Activated CD8-positive, alpha-beta T cell treated with anti-CD3 and anti-CD28 coated beads for 36 hours (primary cell): ENCODE measurements at regions not wholly inside any gene's neighbourhood (a gene's known extent, or its start where the extent isn't known, plus 50 kb on each side); places are given as distances from the start of the nearest gene placed in this dataset.

Source experiments
- ATAC-seq: fragments of 200-7000 bp; cut with Tn5 transposase; one replicate; pipeline ENCODE4 v1.10.0; 2021; ENCODE audit warnings: mild to moderate bottlenecking, moderate library complexity
- CTCF ChIA-PET: fragments of 350-600 bp; sonication (Branson Sonifier 250); formaldehyde crosslinking; loops from one replicate; lab custom pipeline; 2021; ENCODE audit warnings: antibody characterized with exemption; lab: Charles Lee
- POLR2A ChIA-PET: fragments of 350-600 bp; sonication (Branson Sonifier 250); formaldehyde crosslinking; loops from one replicate; lab custom pipeline; 2021; ENCODE audit warnings: antibody characterized with exemption; lab: Charles Lee
- DNase-seq: peaks from one replicate; pipeline ENCODE4 v3.0.0-alpha.2; 2020
- H3K27ac Mint-ChIP-seq: one replicate; pipeline ENCODE4 v1.8.0; 2021; ENCODE audit warnings: mild to moderate bottlenecking, mixed read lengths
- H3K27me3 Mint-ChIP-seq: one replicate; pipeline ENCODE4 v1.8.0; 2021; ENCODE audit warnings: mixed read lengths
- H3K36me3 Mint-ChIP-seq: one replicate; pipeline ENCODE4 v1.8.0; 2021; ENCODE audit warnings: low read depth, mixed read lengths
- H3K4me1 Mint-ChIP-seq: one replicate; pipeline ENCODE4 v1.8.0; 2021; ENCODE audit warnings: low read depth, mixed read lengths
- H3K4me3 Mint-ChIP-seq: one replicate; pipeline ENCODE4 v1.8.0; 2021; ENCODE audit warnings: mild to moderate bottlenecking, moderate library complexity, mixed read lengths
- H3K9me3 Mint-ChIP-seq: one replicate; pipeline ENCODE4 v1.8.0; 2021; ENCODE audit warnings: mixed read lengths
- intact Hi-C: fragments of 100-400 bp; cut with micrococcal nuclease; formaldehyde crosslinking; loops from one replicate; pipeline ENCODE4 v1.10.0; 2022
- TF ChIP-seq, protein P1 (sequence below): fragments of 200-600 bp; IDR thresholded peaks from one replicate; pipeline ENCODE4 v1.8.0; 2022; ENCODE audit warnings: antibody characterized with exemption, mild to moderate bottlenecking

DNA sequence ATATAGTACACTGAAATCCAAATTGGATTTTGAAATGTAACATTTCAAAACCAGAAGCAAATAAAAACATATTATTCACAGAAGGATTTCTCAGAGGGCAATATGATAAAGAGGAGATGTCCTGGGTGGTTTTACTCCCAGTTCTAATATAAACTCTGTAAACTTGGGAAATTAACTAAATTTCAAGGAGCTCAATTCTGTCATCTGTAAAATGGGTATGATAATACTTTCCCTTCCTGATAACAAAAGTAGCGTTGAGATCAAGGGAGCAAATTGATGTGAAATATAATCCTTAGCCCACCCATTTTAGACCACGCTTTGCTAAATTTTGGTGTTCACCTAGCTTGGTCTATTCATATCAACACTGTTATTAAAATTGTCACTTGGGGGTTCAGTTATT, 192.5 kb upstream of the BTG1 start:
- intact Hi-C loops, result no loop called here

DNA sequence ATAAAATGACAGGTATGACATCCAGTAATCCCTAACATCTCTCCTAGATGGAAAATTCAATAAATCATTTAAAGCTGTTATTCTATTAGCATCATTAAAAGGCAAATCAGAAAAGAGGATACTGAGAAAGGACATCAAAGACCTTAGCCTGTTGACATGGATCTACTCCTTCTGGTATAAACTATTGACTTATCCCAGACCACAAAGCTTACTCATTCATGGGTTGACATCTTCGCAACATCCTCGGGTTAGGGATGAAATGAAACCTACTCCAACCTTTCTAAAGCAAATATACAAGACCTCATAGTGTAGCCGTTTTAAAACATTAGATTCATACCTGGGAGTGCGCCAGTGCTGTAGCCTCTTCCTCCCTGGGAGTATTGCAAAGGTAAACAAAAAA, 191.5 kb upstream of the BTG1 start:
- TF ChIP-seq, protein P1, sequence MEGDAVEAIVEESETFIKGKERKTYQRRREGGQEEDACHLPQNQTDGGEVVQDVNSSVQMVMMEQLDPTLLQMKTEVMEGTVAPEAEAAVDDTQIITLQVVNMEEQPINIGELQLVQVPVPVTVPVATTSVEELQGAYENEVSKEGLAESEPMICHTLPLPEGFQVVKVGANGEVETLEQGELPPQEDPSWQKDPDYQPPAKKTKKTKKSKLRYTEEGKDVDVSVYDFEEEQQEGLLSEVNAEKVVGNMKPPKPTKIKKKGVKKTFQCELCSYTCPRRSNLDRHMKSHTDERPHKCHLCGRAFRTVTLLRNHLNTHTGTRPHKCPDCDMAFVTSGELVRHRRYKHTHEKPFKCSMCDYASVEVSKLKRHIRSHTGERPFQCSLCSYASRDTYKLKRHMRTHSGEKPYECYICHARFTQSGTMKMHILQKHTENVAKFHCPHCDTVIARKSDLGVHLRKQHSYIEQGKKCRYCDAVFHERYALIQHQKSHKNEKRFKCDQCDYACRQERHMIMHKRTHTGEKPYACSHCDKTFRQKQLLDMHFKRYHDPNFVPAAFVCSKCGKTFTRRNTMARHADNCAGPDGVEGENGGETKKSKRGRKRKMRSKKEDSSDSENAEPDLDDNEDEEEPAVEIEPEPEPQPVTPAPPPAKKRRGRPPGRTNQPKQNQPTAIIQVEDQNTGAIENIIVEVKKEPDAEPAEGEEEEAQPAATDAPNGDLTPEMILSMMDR, result no peak
- no peak for DNase-seq
- ChIA-PET POLR2A (interaction anchor here (1.0 kb wide), 1 partner anchor 62 kb away, joined by 3 read pairs; no protein-coding TSS in a partner anchor), CTCF (interaction anchor here (1.2 to 2.1 kb wide), 2 partner anchors 10 to 11 kb away, joined by 3 to 4 read pairs; no protein-coding TSS in a partner anchor)
- Mint-ChIP-seq H3K4me3 (no peak overlapping the region), H3K27me3 (no peaks in the 10 kb centered on the region), H3K36me3 (no peaks in the 10 kb centered on the region), H3K4me1 (peaks cover 33% of the 10 kb centered on the region), H3K9me3 (peaks cover 6% of the 10 kb centered on the region), H3K27ac (no peak overlapping the region)
- intact Hi-C loops, result no loop called here
- no peak for ATAC-seq

More for the DNA sequence above, 192.5 kb upstream of the BTG1 start:
- POLR2A ChIA-PET, result no interaction called here
- H3K27me3 Mint-ChIP-seq, result no peaks in the 10 kb centered on the region
- peaks cover 6% of the 10 kb centered on the region for H3K9me3 Mint-ChIP-seq
- TF ChIP-seq, protein P1, result no peak
- H3K4me1 Mint-ChIP-seq, result peaks cover 24% of the 10 kb centered on the region
- no peaks in the 10 kb centered on the region for H3K36me3 Mint-ChIP-seq
- ATAC-seq (no peak), DNase-seq (no peak)
- CTCF ChIA-PET, result interaction anchor here (2.1 kb wide), 1 partner anchor 12 kb away, joined by 4 read pairs; no protein-coding TSS in a partner anchor
- H3K4me3 Mint-ChIP-seq, result no peak overlapping the region
- no peak overlapping the region for H3K27ac Mint-ChIP-seq

DNA sequence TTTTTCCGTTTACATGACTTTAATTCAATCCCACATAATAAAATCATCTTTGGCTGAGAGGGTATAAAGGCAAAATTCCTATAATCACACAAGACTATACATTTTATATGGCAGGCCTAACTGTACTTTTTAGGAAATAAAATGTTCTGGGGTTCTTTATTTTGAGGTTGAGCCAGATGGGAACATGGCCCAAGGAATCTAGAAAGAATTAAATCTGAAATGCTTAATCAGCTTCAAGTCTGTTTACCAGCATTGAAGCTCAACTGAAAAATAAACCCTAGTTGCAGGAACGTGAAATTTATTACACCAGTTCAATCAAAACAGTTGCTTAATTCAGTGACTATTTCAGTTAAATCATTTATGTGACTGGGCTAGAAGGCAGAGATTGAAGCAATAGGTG, 191.0 kb upstream of the BTG1 start:
- H3K27me3 Mint-ChIP-seq, result no peaks in the 10 kb centered on the region
- H3K4me1 Mint-ChIP-seq, result peaks cover 36% of the 10 kb centered on the region
- no peaks in the 10 kb centered on the region for H3K36me3 Mint-ChIP-seq
- DNase-seq (no peak), ATAC-seq (no peak)
- ChIA-PET POLR2A (interaction anchor here (0.6 to 1.0 kb wide), 2 partner anchors 62 to 1332 kb away, joined by 3 read pairs; no protein-coding TSS in a partner anchor), CTCF (interaction anchor here (1.2 to 2.1 kb wide), 2 partner anchors 10 to 11 kb away, joined by 3 to 4 read pairs; no protein-coding TSS in a partner anchor)
- H3K4me3 Mint-ChIP-seq, result no peak overlapping the region
- TF ChIP-seq, protein P1, result no peak
- intact Hi-C loops, result no loop called here
- no peak overlapping the region for H3K27ac Mint-ChIP-seq
- peaks cover 6% of the 10 kb centered on the region for H3K9me3 Mint-ChIP-seq

DNA sequence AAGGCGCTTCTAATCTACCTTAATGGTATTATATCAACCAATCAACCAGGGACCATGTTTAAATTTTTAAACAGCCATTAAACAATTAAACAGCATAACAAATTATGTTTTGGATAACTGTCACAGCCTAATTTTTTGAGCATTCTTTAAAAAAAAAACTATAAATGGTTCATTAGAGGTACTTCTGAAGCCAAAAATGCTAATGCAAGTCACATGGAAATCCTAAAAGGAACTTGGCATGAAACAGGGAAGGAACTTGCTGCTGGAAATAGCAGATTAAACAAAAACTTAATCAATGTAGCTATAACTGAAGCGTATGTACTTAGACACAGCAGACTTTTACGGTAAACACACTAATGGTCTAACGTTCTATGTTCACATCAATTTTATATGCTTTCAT, 190.2 kb upstream of the BTG1 start:
- no peak for ATAC-seq
- Mint-ChIP-seq H3K27me3 (no peaks in the 10 kb centered on the region), H3K36me3 (no peaks in the 10 kb centered on the region), H3K4me3 (no peak overlapping the region), H3K9me3 (peaks cover 6% of the 10 kb centered on the region), H3K27ac (no peak overlapping the region), H3K4me1 (peaks cover 30% of the 10 kb centered on the region)
- POLR2A ChIA-PET, result no interaction called here
- CTCF ChIA-PET, result no interaction called here
- intact Hi-C loops, result no loop called here
- TF ChIP-seq, protein P1, result no peak
- DNase-seq, result no peak

DNA sequence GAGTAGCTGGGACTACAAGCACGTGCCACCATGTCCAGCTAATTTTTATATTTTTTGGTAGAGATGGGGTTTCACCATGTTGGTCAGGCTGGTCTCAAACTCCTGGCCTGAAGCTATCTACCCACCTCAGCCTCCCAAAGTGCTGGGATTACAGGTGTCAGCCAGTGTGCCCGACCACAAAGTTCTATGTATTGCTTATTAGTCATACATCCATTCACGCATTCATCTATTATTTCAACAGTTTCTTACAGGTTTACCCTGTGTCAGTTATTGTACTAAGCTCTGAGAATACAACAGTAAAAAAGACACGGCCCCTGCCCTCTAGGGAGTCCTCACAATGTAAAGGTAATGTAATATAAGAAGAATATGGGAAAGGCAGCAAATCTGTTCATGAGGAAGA, 188.9 kb upstream of the BTG1 start:
- intact Hi-C loops, result no loop called here
- H3K4me1 Mint-ChIP-seq, result peaks cover 25% of the 10 kb centered on the region
- H3K9me3 Mint-ChIP-seq, result peaks cover 3% of the 10 kb centered on the region
- TF ChIP-seq, protein P1, result no peak
- H3K27me3 Mint-ChIP-seq, result no peaks in the 10 kb centered on the region
- ChIA-PET POLR2A (interaction anchor here (0.6 kb wide), 1 partner anchor 9 kb away, joined by 3 read pairs; no protein-coding TSS in a partner anchor), CTCF (no interaction called here)
- H3K27ac Mint-ChIP-seq, result no peak overlapping the region
- no peak overlapping the region for H3K4me3 Mint-ChIP-seq
- ATAC-seq (no peak), DNase-seq (no peak)
- H3K36me3 Mint-ChIP-seq, result no peaks in the 10 kb centered on the region
